Stimulated activated CD8-positive, alpha-beta memory T cell treated with anti-CD3 and anti-CD28 coated beads, Interleukin-7, amount 100 ng/mL, for 24 hours (primary cell): ENCODE measurements at regions not wholly inside any gene's neighbourhood (a gene's known extent, or its start where the extent isn't known, plus 50 kb on each side); places are given as distances from the start of the nearest gene placed in this dataset.

Experiments used
- DNase-seq: peaks from one replicate; pipeline ENCODE4 v3.0.0-alpha.2; 2020; ENCODE audit warnings: low read depth

DNA sequence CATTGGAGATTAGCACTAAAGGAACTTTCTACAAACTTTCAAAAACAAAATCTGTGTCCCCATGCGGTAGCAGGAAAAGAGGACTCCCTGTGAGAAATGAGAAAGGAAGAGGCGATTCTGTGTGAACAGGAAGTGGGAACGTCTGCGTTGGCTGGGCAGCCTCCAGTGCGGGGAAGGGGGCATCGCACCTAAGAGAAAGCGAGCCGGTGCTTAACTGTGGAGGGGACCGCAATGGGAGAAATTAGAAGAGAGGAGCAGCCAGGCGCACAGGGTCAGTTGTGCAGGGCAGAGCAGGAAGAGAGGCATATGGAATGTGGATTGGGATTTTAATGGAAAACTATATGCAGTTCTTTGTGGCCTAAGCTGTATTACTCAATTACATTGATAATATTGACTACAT is 77.4 kb upstream of the DOCK9 start:
- no peak for DNase-seq

DNA sequence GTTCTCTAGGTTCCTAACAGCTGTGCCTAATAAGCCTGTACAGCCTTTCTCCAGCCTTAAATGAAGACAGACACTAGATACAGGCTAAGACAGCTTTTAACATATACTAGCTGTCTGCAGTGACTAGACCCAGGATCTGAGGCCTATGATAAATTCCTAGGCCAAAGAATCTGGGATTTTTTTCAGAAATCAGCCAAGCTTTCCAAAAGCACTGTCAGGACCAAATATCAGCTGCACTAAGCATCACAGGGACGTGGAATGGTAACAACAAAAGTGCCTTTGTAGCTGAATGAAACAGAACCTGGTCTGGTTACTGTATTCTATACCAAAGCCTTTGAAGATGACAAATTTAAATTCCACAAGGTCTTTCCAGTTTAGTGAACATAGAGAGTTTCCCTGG is 77.9 kb upstream of the DOCK9 start:
- DNase-seq, result no peak

DNA sequence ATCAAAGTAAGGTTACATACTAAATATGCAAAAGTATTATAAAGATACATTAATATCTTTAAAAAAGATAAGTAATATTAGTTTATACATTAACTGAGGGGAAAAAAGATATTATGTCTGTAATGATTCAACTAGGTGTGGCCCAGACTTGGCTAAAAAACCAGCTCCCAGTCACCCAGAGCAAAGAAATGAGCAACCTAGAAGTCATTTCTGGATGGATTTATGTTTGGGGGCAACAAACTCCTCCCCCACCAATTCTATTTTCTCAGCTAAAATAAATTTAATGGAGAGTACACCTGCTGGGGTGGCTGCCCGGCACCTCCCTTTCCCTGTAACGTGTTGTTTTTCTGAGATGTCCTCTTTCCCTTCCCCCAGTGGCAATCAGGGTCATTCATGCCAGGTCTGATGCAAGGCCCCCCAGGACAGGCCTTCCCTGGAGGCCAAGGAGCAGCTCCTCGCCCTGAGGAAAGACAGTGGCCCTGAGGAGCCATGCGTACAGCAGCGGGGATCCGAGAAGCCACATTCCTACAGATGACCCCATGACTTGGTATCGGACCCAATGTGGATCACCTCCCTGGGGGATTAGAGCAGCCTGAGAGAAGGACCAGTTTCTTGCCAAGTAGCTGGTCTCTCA is 78.6 kb upstream of the DOCK9 start:
- DNase-seq, result no peak

DNA sequence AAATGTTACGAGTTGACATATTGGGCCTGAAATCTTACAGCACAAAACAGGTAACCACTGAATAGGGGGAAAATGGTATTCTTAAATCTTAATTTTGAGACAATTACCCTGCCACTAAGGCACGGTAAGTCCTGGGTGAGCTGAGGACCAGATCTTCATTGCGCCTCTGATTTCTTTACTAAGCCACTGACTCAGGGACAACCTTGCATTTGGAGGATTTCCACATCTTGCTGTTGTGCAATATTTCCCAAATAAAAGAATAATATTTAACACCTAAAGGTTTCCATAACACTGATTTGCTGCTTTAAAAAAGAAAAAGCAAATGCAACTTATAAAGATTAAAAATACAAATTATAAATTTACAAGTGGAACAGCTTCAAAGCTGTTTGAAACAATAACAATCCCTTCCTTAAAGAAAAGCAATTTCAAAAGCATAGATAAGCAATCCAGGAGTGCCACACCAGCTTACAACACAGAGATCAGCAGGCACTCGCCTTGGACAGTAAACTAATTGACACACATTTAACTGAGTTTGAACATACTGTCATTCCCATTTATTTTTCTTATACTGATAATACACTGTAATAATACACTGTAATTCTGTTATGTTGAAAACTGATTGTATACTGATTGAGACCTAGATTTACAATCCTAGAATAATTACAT is 79.6 kb upstream of the DOCK9 start:
- no peak for DNase-seq

DNA sequence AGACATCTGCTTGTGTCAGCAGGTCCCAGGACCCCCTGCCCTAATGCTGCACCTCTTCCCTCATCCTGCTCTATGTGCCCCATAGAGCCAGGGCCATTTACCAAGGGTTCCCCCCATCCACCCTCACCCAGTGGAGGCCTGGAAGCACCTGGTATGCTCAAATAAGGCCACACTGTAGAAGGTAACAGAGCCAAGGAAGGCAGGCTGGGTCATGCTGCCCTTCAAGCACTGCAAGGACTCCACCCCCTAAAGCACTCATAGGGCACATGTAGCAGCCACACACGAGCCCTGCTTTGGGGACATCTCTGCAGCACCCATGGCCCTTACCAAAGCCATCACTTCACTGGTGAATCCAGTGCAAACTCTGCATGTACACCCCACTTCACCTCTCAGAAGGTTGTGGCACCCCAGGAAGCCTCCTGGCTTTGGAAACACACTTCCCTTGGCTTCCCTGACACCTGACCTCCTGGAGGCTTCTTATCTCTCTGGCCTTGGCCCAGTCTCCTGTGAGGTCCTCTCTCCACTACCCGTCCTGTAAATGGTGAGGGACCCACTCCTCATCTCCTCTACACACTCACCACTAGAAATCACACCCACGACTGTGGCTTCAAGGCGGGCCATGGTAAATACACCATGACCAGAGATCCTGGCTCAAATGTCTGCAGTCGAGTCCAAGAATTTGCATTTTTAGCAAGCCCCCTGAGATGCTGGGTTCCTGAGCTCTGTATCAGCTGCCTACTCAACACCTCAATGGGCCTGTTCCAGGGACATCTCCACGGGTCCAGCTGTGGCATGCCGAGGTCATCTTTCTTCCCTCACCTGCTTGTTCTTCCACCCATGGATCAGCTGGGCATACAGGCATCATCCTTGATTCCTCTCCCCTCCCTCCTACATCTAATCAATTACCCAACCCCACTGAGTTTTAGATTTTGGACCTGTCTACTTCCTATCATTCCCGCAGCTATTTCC is 80.9 kb upstream of the DOCK9 start:
- DNase-seq, result no peak

DNA sequence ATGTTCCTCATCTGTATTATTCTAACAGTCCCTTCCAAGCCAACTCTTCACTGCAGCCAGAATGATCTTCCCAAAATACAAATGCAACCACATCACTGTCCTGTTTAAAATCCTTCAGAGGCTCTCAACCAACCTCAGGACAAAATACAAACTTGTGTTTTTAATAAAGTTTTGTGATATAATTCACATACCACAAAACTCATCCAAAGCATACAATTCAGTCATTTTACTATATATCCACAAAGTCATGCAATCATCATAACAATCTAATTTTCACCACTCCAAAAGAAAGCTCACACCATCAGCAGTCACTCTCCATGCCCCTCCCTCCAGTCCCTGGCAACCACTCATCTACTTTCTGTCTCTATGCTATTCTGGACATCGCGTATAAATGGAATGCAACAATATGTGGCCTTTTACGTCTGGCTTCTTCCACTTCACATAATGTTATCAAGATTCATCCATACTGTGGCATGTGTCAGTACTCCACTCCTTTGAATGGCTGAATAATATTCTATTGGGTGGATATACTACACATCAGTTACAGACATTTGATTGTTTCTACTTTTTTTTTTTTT is 81.7 kb upstream of the DOCK9 start:
- no peak for DNase-seq

DNA sequence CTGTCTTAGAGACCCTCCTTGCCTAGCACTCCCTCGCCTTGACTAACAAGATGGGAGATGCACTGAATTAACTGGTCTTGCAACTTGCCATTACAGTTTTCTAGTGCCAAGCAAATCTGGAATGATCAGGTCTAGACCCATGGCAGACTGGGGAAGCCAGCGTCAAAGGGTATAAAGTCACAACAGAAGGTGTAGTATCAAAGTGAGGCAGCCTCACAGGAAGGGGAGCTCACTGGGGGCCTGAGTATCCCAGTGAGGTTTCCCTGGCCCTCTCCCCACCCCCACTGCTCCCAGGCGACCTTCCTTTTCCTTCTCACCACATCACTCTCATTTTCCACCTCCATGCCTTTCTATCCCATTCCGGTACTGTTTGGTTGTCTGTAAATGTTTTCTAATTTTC is 83.5 kb upstream of the DOCK9 start:
- no peak for DNase-seq

DNA sequence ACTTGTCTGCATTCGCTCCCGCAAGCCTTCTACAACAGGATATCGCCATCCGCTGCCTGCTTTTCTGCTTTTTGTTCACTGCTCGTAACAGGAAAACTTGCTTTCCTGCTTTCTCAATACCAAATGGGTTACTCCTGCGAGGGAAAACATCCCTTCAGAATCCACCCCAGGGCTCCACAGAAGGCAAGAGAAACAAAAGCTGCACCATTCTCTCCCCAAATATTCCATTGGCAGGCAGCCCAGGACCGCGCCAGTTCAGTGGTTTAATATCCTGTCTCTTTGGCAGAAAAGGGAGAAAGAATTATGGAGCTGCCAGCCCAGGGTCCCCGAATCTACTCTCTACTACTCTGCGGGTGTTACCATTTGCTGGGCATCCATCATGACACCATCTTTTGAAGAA is 84.7 kb upstream of the DOCK9 start:
- DNase-seq, result no peak

DNA sequence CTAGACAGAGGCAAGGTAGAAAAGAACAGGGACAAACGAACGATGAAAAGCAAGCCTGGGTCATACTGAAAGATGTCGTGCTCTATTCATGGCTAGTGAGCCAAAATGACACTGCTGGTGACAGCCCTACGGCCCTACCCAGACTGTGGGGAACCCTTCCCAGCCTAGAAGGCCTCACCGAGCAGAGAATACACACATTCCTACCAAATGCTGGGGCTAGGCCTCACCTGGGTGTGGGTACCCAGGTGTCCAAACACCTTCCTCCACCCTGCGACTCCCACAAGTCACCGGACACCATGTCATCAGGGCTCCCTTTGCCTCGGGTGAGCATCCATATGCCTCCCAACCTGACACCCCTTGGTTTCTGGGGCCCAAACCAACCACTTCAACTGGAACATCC is 85.3 kb upstream of the DOCK9 start:
- no peak for DNase-seq

DNA sequence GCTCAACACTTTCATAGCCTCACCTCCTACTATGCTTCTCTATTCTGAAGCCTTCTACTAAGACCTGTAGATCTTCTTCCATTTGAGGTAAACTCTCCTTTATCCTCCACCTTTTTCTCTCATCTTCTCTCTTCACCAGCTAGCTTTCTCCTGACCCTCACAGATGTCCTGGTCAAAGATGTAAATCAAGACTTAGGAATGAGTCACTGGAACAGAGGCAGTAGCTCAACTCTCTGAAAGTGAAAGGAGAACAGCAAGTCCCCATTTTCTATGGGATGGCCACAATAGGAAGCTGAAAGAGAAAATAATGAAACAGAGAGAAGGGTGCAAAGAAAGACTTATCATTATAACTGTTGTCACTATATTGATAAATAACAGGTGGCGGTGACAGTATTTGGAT is 86.1 kb upstream of the DOCK9 start:
- no peak for DNase-seq

DNA sequence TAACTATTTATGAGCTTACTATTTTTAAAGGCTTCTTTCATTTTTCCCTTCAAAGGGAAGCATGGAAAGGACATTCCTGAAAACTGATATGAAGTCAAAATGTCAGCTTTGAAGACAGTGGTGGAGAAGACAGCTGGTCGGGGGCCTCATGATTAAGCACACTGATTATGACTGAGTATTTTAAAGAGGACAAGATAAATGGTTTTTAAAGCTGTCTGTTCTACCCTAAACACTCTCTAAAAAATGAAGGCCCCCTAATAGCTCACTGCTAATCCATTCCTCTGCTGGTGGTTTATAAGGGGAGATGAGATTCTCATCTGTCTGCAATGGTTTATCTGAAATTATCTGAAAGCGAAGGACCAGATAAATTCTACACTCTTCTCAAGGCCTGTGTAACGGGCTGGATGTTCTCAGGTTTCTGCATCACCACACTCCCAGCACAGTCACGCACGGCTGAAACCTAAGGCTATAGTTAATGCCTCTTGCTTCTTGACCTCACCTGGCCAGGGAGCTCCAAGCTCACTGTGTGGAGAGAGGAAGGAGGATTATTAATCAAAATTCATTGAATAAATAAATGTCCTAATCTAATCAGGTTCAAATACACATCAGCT is 86.9 kb upstream of the DOCK9 start:
- DNase-seq, result no peak

DNA sequence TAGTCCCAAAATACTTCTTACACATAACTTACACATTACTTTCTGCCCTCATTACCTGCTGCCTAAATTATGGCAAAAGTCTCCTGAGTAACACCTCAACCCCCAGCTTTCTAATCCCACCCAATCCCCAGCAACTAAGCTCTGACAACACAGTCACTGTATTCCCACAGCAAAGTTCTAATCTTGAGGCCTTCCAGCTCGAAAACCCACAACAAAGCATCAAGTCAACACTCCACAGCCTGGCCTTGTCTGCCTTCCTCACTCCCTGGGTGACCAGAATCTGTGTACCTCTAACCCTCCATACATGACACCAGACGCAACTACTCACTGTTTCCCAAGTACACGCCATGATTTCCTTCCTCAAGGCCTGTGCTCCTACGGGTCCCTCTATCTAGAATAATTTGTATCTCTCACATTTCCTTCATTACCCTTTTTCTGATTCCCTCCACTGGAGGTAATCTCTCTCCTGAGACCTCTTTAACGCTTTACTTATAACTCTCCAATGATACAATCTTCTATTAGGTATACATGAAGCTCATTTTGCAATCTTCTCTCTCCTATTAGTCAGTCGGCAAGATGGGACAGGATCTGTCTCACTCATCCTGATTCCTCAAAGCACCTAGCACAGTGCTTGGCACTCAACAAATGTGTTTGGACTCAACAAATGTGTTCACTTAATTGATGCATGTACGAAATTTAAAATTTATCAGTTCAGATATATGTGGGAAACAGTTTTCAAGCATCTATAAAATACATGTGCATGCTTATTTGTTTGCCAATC is 87.6 kb upstream of the DOCK9 start:
- DNase-seq, result no peak

DNA sequence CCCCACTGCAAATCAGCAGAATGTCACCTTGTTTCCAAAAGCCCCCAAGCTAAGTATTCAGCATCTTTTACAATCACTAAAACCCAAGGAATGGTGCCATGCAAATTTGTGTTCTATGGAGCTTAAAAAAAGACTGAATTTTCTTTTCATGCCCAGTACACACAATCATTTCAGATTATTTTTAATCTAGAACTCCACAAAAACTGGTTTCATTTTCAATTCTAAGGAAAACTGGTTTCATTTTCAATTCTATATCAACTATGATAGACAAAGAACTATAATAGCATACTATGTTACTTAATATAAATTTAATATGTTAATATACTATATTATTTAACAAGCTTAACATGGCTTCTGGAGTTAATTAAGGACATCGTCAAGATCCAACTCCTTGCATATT is 88.4 kb upstream of the DOCK9 start:
- DNase-seq, result no peak

DNA sequence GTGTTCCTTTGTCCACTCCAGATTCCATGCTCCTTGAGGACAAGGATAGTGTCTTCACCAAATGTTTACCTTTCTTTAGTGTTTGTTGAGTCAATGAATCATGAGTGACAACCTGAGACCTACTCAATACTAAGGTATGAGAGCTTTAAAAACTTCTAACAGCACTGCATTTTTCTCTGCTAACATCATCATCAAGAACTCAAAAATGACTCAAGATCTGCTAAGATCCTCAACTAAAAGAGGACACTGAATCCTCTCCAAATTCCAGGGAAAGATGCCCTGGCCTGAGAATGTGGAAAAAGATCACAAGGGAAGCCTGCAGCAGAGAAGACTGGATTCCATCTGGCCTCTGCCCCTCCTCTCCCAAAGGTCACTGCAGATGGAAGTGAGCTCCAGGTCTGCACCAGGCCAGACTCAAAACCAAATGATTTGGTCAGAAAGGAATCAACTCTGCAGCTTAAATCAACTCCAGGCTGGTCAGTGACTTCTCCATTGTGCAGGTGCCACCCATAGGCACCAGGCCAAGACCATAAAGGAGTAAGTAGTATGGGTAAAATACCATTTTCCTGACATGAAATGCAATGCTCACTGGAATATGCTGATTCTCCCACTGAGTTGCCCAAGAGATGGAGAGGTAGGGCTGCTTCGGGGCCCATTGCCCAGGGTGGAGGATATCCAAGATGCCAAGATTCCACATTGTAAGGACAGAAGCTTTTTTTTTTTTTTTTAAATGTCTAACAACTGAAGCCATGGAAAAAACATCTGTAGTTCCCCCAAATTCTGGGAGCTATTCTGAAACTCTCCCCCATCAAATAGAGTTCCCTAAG is 89.5 kb upstream of the DOCK9 start:
- DNase-seq, result no peak

DNA sequence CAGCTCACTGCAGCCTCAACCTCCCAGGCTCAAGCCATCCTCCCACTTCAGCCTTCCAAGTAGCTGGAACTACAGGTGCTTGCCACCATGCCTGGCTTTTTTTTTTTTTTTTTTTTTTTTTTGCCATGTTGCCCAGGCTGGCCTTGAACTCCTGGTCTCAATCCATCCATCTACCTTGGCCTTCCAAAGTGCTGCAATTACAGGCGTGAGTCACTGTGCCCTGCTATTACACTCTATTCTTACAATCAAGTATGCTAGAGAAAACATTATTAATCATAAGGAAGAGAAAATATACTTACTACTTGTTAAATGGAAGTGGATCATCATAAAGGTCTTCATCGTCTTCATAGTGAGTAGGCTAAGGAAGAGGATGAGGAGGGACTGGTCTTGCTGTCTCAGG is 93.3 kb upstream of the DOCK9 start:
- no peak for DNase-seq

DNA sequence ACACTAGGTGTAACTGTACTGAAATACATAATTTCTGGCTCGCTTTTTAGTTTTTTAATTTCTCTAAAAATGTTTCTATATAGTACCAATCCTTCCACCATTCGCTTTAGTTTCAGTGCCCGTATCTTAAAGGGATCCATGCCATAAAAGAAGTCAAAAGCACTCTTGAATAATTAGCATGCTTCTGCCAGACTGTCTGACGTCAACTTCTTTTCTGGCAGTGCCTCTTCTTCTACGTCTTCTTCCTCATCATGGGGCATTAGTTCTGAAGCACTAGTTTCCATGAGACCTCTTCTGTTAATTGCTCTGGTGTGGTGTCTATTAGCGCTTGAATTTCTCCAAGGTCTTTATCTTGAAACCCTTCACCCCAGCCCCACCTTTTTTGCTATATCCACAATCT is 93.8 kb upstream of the DOCK9 start:
- no peak for DNase-seq

DNA sequence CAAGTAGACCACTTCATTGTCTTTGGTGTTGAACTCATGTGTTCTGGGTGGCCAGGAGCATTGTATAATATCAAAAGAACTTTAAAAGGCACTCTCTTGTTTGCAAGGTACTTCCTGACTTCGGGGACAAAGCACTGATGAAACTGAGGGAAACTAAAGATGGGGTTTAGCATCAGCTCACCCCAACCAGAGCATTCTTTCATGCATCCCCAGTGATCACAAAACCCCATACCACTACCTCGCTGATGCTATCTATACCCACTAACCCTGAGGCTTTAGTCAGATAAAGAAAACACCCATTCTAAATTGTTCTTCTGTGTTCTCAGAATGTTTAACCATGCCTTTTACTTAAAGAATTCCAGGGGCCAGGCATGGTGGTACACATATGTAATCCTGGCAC is 94.5 kb upstream of the DOCK9 start:
- DNase-seq, result no peak

DNA sequence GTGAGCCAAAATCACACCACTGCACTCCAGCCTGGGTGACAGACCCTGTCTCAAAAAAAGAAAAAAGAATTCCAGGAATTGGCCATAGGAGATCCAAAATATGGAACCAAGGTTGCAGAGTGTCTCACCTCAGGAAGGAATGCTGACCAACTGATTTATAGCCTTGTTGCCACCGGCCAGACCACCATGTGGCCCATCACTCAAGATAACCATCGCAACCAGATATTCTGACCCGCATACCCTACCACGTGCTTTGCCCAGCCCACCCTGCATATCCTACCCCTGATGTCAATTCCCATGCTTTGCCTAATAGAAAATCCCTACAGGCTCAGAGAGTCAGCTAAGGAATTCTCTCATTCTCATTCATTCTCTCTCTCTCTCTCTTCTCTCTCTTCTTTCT is 95.1 kb upstream of the DOCK9 start:
- no peak for DNase-seq

DNA sequence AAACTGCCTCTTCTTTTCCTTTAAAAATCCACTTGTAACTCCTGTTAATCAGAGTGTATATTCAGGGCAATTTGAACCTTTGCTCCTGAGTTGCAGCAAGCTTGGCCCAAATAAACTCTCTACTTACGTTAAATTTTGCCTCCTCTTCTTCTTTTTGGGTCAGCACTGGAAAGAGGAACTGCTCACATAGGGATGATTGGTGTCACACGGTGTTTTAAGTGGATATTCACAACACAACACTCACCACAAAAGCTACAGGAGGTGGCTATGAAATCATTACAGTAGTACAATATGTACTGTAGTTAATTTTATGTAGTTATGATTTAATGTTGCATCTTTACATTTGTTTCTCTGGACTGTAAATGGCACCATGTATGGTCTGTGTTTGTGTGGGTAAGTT is 96.8 kb upstream of the DOCK9 start:
- no peak for DNase-seq
